Caki2 (cell line): ENCODE measurements at regions not wholly inside any gene's neighbourhood (a gene's known extent, or its start where the extent isn't known, plus 50 kb on each side); places are given as distances from the start of the nearest gene placed in this dataset.
"Not testable (repeated sequence)": the region's sequence is repeated elsewhere in the genome, so short reads cannot be mapped to it uniquely, and the experiment has no call there.

Experiments
- DNase-seq: peaks from one replicate; pipeline ENCODE4 v3.0.0-alpha.2; 2015; ENCODE audit warnings: low read depth
- in situ Hi-C: cut with HindIII; loops from 2 replicates; pipeline ENCODE4 v1.10.0; 2016; ENCODE audit warnings: low sequenced_read_pairs, low pct_unique_long_range_greater_than_20kb, mixed read lengths

DNA sequence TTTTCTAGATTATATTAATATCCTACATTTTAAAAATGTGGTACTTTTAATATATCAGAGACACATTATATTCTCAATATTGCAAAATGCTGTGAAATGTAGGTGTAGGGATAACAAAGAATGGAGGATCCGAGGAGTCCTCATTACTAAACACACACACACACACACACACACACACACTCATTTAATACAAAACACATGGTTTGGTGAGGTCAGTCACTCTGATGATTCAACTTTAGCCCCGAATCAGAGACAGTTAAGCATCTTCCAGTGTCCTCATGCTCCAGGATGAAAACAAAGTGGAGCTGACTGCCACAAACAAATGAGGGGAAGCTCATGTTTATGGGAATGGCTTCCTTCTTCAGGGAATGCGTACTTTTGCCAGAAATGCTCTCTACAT is 147.5 kb downstream of the CYSLTR2 start:
- DNase-seq: no peak
- in situ Hi-C loops: no loop called here

DNA sequence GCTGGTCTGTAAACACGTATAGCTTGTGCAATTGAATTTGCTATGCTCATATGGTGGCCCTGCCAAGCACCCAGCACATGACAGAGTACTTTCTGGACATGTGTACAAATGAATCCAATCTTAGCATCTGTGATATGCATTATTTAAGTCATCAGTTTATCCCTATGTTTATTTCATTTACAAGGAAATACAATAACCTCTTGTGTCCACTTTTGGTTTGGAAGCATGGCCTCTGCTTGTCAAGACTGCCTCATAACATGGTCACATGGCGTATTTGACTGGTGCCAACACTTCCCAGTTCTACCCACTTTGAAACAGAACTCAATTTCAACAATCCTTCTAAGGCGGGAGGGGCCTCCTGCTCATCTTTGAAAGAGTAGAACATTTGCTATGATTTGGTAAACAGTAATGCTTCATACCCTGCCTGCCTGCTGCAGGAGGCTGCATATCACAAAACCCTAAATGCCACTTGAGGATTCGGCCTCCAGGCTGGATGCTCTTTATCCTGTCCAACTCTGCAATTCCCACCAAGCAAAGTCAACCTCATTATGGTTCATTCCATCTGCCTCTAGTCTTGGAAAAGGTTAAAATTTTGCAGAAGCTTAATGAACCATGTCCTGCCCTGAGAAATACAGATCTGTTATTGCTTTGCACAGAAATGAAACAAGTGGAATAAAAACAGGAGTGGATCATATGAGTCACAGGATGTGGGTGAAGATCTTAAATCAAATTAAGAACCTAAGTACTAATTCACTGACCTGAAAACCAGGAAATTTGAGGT is 151.3 kb downstream of the CYSLTR2 start:
- peak; percentile 92 for DNase-seq

DNA sequence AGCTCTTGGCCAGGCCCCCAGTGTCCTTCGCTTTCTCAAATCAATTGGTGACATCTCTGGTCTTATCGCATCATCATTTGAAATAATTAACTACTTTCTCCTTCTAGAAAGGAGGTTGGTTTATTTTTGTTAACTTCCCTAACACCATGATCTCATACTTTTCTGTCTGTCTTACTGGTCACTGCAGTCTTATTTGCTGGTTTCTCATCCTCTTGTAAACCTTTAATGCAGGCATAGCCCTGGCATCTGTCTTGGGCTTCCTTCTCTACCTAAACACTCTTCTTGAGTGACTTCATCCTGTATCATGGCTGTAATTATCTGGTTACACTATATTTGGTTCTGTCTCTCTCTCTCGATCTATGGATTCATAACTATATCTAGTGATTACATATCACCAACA is 152.8 kb downstream of the CYSLTR2 start:
- in situ Hi-C loops: no loop called here
- DNase-seq: peak; percentile 90

More for the DNA sequence above, 151.3 kb downstream of the CYSLTR2 start:
- in situ Hi-C loops: no loop called here

DNA sequence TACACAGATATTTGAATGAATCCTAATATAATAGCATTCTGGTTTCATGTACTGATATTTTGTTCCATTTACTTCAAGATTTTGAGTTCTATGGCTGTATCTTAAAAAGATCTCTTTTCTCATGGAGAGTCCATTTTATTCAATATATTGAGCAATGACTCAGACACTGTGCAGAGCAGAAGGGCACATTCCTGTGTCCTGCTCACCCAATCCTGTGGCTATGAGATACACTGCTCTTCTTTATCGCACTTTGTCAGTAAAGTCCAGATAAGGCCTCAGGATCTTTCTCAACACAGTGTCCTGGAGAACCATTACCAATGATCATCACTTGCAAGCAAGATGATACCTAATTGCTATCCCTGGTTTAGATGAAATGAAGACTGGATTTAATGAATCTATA is 155.0 kb downstream of the CYSLTR2 start:
- no peak for DNase-seq
- in situ Hi-C loops: no loop called here

DNA sequence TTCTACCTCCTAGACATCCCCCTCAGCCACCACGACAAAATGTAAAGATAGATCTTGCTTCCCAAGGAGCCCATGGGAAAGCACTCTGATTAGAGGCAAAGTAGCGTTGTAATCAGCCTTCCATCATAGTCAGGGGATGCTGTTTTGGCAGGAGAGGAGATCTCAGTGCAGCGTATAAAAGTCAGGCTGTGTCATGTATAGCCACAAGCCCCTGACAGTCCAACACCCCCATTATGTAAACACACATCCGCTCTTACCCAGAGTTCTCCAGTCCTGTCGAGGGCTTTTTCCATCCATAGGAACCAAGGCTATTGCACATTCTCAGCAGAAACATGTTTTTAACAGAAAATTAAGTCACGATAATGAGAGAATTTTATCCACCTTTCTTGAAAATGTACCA is 156.3 kb downstream of the CYSLTR2 start:
- DNase-seq: no peak
- in situ Hi-C loops: no loop called here

DNA sequence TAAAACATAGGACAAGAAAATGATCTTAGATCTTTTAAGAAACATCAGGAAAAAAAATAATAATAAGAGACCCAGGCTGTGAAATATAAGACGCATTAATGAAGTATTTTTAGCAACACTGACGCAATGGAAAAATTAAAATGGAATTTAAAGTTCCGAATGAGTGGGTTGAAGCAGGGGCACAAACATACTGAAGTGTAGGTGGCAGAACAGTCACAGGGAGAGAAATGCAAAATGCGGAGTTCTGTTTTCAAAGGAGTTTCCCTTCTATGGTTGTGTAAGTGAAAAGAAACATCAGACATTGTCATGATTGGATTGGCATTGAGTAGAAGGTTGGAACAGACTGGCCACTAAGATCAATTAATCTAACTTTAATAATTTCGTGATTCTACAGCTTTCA is 159.8 kb downstream of the CYSLTR2 start:
- in situ Hi-C loops: no loop called here
- DNase-seq: no peak

DNA sequence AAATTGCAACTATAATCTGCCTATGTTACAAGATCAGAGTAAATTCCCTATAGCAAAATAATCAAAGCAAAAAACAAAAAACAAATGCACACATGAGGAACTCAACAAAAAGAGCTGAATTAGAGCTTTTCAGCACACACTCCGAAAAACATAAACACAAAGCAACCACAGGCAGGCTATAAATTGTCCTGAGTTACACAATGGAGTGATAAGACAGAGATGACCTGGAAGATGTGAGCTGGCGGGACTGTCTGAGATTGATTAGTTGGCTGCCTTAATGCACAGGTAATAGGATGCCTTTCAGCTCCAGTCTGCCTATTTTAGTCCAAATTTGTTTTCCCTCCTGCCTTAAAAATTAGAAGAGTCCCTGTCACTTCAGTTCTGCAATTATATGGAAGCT is 159.0 kb upstream of the FNDC3A start:
- in situ Hi-C loops: no loop called here
- no peak for DNase-seq

DNA sequence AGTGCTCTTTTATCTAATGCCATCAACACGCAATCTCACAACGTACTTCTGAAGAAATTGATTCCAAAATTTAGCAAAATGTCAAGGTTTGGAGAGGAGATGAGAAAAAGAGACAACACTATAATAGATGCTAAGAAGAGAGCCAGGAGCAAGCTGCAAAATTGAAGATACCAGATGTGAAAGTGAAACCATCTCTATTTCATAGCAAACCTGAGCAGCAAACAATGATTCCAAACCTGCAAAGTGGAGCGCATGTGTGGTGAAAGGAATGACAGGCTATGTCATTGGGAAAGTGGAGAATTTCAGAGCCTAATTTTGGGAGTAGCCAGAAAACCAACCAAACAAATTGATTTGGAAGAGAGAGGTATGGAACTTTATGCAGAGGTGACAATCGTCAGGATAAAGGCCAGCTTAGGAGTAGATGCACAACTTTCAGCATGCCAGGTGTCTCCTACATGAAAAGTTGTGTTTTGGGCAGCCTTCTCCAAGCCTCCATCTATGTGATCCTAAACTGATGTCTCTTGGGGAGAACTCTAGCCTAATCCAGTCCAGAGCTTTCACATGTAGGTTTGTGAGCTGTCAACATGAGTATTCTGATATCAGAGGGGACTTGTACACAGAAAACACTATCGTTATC is 158.4 kb upstream of the FNDC3A start:
- DNase-seq: no peak
- in situ Hi-C loops: no loop called here

DNA sequence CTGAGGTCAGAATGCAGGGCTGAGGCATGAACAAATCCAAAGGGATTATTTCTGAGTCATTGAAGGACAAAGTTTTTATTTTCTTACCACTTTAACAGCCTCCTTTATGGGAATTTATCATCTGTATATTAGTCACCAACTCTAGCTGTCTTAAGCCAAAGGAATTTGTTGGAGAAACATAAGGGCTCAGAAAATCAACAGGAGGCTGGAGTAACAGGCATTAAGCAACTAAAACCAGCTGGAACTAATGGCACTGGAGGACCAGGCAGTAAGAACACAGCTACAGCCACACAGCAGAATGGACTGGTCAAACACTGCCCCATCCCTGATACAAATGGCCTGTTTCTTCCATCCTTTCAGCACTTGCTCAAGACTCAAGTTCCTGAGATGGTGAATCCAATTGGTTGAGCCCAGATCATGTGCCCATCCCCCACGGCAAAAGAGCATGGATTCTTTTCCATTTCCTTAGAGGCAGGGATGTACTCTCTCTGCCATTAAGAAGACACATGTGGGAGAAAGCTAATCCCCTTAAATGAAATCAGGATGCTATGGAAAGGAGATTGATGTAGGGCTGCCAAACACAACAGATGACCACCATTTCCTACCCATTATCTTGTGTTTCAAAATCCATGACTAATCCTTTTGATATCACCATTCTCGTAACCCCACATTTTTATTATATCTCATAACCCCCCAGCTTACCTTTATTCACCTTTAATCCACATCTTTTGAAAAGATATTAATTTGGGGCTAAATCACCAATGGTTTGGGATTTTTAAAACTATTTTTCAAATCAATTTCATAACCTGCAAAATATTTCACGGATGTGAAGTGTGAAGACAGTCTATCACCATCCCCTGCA is 157.0 kb upstream of the FNDC3A start:
- in situ Hi-C loops: no loop called here
- DNase-seq: peak; percentile 88

DNA sequence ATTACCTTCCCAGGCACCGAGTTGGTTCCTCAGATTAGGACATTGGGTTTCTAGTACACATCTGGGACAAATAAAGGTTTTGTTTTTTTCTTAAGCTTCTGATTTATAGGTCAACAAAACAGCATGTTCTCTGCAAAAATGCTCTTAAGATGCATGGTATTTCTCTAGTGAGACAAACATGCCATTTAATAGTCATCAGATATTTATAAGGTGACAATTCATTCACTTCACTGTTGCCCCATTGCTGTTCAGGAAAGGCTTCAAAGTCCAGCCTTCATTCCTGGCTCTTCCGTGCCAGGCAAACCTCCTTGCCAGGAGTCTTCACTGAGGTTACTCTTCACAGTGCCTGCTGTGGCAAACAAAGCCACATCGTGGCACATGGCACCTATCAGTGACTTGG is 156.3 kb upstream of the FNDC3A start:
- no peak for DNase-seq
- in situ Hi-C loops: no loop called here

DNA sequence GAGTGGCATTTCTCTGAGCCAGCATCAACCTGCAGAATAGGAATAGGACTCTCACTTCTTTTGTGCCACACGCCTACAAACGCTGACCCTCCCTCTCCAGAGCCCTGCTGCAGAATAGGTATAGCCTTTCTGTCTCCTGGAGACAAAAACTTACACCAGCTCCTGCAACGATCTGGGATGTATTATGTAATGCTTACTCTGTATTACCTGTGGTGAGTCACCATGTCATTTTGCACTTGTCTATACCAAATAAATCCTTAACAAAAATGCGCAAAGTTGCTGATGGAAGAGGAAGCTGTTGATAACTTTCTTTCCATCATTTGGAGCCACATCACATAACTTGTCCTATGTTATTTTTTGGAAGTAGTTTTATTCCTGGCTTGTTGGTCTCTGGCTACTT is 155.8 kb upstream of the FNDC3A start:
- in situ Hi-C loops: no loop called here
- no peak for DNase-seq

DNA sequence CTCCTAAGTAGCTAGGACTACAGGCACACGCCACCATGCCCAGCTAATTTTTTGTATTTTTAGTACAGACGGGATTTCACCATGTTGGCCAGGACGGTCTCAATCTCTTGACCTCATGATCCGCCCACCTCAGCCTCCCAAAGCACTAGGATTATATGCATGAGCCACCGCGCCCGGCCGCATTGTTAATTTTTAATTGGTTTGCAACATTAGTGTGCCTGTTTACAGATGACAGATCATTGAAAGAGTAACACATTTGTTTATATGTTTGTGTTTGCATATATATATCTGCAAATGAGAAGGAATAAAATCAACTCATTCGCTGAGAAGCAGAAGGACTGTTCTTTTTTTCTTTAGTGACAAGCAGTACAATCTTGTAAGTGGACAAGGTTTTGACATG is 152.2 kb upstream of the FNDC3A start:
- DNase-seq, in situ Hi-C loops: not testable (repeated sequence)

DNA sequence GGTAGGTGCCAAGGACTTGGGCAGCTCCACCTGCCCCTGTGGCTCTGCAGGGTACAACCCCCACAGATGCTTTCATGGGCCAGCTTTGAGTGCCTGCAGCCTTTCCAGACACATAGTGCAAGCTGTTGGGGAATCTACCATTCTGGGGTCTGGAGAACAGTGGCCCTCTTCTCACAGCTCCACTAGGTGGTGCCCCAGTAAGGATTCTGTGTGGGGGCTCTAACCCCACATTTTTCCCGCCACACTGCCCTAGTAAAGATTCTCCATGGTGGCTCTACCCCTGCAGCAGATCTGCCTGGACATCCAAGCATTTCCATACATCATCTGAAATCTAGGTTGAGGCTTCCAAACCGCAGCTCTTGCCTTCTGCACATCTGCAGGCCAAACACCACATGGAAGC is 149.7 kb upstream of the FNDC3A start:
- in situ Hi-C loops: no loop called here

DNA sequence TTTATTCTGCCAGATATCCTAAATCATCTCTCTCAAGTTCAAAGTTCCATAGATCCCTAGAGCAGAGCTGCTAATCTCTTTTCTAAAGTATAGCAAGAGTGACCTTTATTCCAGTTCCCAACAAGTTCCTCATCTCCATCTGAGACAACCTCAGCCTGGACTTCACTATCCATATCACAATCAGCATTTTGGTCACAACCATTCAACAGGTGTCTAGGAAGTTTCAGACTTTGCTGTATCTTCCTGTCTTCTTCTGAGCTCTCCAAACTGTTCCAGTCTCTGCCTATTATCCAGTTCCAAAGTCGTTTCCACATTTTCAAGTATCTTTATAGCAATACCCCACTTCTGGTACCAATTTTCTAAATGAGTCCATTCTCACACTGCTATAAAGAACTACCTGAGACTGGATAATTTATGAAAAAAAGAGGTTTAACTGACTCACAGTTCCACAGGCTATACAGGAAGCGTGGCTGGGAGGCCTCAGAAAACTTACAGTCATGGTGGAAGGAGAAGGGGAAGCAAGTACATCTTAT is 148.7 kb upstream of the FNDC3A start:
- in situ Hi-C loops, DNase-seq: not testable (repeated sequence)

More for the DNA sequence above, 149.7 kb upstream of the FNDC3A start:
- DNase-seq: no peak

DNA sequence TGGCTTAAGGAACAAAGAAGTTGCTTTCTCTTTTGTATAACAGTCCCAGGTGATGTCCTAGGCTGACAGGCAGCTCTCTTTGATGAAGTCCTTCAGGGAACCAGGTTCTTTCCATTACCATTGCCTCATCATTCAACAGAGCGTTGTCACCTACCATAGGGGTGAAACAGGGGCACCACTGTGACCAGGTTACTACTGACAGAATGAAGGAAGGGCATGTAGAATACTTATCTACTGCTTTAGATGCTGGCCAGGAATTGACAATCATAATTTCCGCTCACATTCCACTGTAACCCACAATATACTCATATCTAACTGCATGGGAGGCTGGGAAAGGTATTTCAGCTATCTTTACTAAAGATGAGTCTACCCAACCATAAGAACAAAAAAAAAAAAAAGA is 148.0 kb upstream of the FNDC3A start:
- in situ Hi-C loops: no loop called here
- DNase-seq: no peak

DNA sequence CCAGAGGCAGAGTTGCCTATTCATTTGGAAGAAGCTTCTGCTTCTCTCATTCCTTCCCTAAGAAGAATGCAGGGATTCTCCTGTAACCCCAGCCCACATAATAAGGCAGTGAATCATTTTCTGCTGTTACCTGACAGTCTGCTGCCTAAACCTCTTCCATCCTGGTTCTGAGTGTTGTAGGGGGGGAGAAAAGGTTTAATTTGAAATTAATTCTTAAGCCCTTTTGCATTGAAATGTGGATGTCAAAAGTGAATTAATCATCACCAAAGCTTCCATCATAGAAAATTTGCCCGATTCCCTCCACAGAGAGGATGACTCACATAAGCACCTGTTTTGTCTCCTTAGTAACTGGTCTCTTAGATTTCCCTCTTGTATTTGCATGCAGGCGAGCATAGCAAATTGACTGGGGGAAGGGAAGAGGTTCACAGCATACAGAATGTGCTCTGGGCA is 146.7 kb upstream of the FNDC3A start:
- in situ Hi-C loops: no loop called here
- peak; percentile 74 for DNase-seq

DNA sequence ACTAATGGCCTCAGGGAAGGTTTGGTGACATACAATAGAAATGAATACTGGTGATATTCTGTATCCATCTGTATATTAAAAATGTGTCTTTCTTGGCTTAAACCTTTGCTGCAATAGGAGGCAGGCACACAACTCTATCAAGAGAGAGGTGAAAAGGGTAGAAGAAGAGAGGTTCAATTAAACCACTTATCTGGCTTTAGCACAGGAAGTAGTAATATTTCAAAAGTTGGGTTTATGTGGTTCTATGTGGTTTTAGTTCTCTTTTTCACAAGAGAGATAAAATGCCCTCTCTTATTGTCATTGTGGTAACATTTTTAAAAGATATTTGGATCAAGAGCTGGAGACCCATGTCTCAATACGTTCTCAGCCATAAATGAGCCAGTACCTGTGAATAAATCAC is 146.2 kb upstream of the FNDC3A start:
- in situ Hi-C loops: no loop called here
- no peak for DNase-seq

DNA sequence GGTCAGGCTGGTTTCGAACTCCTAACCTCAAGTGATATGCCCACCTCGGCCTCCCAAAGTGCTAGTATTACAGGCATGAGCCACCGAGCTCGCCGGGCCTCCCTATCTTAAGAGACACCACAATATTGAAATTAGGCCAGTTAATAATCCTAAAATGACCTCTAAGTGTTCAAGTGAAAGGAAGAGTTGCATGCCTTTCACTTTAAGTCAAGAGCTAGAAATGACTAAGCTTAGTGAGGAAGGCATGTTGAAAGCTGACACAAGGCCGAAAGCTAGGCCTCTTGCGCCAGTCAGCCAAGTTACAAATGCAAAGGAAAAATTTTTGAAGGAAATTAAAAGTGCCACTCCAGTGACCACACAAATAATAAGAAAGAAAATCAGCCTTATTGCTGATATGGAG is 144.5 kb upstream of the FNDC3A start:
- in situ Hi-C loops: no loop called here
- no peak for DNase-seq

DNA sequence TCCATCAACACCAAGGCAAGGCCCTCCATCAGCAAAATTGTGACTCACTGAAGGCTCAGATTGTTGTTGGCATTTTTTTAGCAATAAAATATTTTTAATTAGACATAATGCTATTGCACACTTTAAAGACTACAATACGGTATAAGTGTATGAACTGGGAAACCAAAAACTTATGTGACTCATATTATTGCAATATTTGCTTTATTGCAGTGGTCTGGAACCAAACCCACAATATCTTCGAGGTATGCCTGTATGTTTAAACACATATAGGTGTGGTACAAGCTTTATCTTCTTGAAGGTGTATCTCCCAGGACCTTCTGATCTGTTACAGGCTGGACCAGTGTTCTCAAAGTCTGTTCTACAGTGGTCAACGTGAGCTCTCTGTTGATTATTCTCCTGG is 142.3 kb upstream of the FNDC3A start:
- no peak for DNase-seq
- in situ Hi-C loops: no loop called here
